Spleen (tissue), 11 donors: ENCODE measurements at regions not wholly inside any gene's neighbourhood (a gene's known extent, or its start where the extent isn't known, plus 50 kb on each side); places are given as distances from the start of the nearest gene placed in this dataset.

Source experiments
- DNase-seq: peaks from one replicate; pipeline ENCODE4 v3.0.0-alpha.2; 2020
- H3K27ac ChIP-seq, 8 donors: fragments of 200-600 bp; sonication (generic) in 7 of 8; 1 replicate in 4 of 8; 2 replicates in 4 of 8; pipeline versions ENCODE4 v1.5.0 to v1.8.0; 2016 to 2021; ENCODE audit warnings: inconsistent platforms in 4 of 8, mild to moderate bottlenecking in 4 of 8, moderate library complexity in 1 of 8
- H3K27me3 ChIP-seq, 7 donors: fragments of 200-600 bp; sonication (generic) in 6 of 7; replicated peaks in 1 of 7; 1 replicate in 4 of 7; 2 replicates in 3 of 7; pipeline versions ENCODE4 v1.5.0 to v1.8.0; 2016 to 2021; ENCODE audit warnings: inconsistent platforms in 3 of 7, mild to moderate bottlenecking in 1 of 7
- H3K36me3 ChIP-seq, 6 donors: fragments of 200-600 bp; sonication (generic) in 5 of 6; 1 replicate in 4 of 6; 2 replicates in 2 of 6; pipeline versions ENCODE4 v1.5.0 to v1.8.0; 2016 to 2021; ENCODE audit warnings: inconsistent platforms in 2 of 6
- H3K4me1 ChIP-seq, 6 donors: fragments of 200-600 bp; sonication (generic) in 5 of 6; 1 replicate in 3 of 6; 2 replicates in 3 of 6; pipeline versions ENCODE4 v1.5.0 to v1.8.0; 2016 to 2021; ENCODE audit warnings: inconsistent platforms in 3 of 6
- H3K4me3 ChIP-seq, 8 donors: fragments of 200-600 bp; sonication (generic) in 7 of 8; 1 replicate in 4 of 8; 2 replicates in 4 of 8; pipeline versions ENCODE4 v1.5.0 to v1.8.0; 2016 to 2021; ENCODE audit warnings: inconsistent platforms in 4 of 8, mild to moderate bottlenecking in 4 of 8, moderate library complexity in 2 of 8
- H3K9me3 ChIP-seq, 8 donors: fragments of 200-600 bp; sonication (generic) in 7 of 8; 1 replicate in 4 of 8; 2 replicates in 4 of 8; pipeline versions ENCODE4 v1.5.0 to v1.8.0; 2016 to 2021; ENCODE audit warnings: inconsistent platforms in 4 of 8
- CTCF ChIP-seq, 11 experiments: fragments of 200-600 bp in 7 of 11; fragments of 450-650 bp in 4 of 11; sonication (generic) in 4 of 11; IDR thresholded peaks in 8 of 11; conservative IDR thresholded peaks in 3 of 11; 1 replicate in 7 of 11; 2 replicates in 4 of 11; pipeline versions ENCODE4 v1.4.0 to v1.8.0; 2016 to 2021; ENCODE audit warnings: antibody characterized with exemption in 11 of 11, inconsistent platforms in 4 of 11, mild to moderate bottlenecking in 1 of 11
- POLR2A ChIP-seq, 3 donors: fragments of 450-650 bp; IDR thresholded peaks; one replicate each; pipeline ENCODE4 v1.5.1; 2017; ENCODE audit warnings: antibody characterized with exemption in 3 of 3, mild to moderate bottlenecking in 1 of 3
- POLR2AphosphoS5 ChIP-seq, 3 donors: sonication (generic); formaldehyde crosslinking; IDR thresholded peaks; one replicate each; pipeline ENCODE4 v1.5.1; 2017; ENCODE audit warnings: antibody characterized with exemption in 3 of 3
- WGBS, 5 donors: extraction: QIAGEN DNeasy Blood & Tissue Kit in 3 of 5; methylation state at CpG; one replicate each; pipeline versions ENCODE4 v1.1.5 to v1.1.7; 2013 to 2018; 5-methylcytosine and 5-hydroxymethylcytosine counted together
- intact Hi-C: fragments of 100-400 bp; cut with DNase I; formaldehyde crosslinking; loops from one replicate; pipeline ENCODE4 v1.15.0; 2023; ENCODE audit warnings: low total_unique reads
- donor health status: healthy with polysubstance abuse.
- donor health status: DM: no; HTN: no; CAD: no; lungs with moderate emphysema.
- donor health status: DM: no; HTN: no; CAD: no.
- donor health status: Bipolar disorder and iron deficiency.
- donor health status: healthy.
- donor health status: DM: no; HTN: no; CAD: no.
- donor health status: DM: yes; HTN: yes; CAD: no.

- Histone ChIP-seq H3K36me3 (no peaks in the 10 kb centered on the region), H3K4me1 (no peaks in the 10 kb centered on the region), H3K4me3 (no peak overlapping the region), H3K9me3 (no peaks in the 10 kb centered on the region), H3K27ac (no peak overlapping the region), H3K27me3 (no peaks in the 10 kb centered on the region)
- intact Hi-C loops, result no loop called here
- WGBS, 5 donors, result 57 to 71% (median 66%) methylated on average over 2 of the region's 2 CpGs
- TF ChIP-seq CTCF (IDR thresholded peaks at IDR 0.05 in 8 of 11, conservative IDR thresholded peaks at IDR 0.05 in 3 of 11) (no peak), POLR2AphosphoS5 (IDR thresholded peaks at IDR 0.05) (no peak), POLR2A (IDR thresholded peaks at IDR 0.05) (no peak)
- no peak for DNase-seq
These were observed 232.8 kb upstream of the PTBP2 start for GRCh38 chr1:96488777-96489176.

GRCh38 chr1:96492236-96492635 lies 229.3 kb upstream of the PTBP2 start:
- 55 to 67% (median 59%) methylated on average over 4 of the region's 4 CpGs for WGBS, 5 donors
- Histone ChIP-seq H3K27ac (no peak overlapping the region), H3K4me1 (no peaks in the 10 kb centered on the region), H3K4me3 (no peak overlapping the region), H3K27me3 (no peaks in the 10 kb centered on the region), H3K36me3 (no peaks in the 10 kb centered on the region), H3K9me3 (no peaks in the 10 kb centered on the region)
- TF ChIP-seq POLR2A (IDR thresholded peaks at IDR 0.05) (no peak), CTCF (IDR thresholded peaks at IDR 0.05 in 8 of 11, conservative IDR thresholded peaks at IDR 0.05 in 3 of 11) (no peak), POLR2AphosphoS5 (IDR thresholded peaks at IDR 0.05) (no peak)
- DNase-seq, result no peak
- intact Hi-C loops, result no loop called here

- intact Hi-C loops, result no loop called here
These were observed 222.7 kb upstream of the PTBP2 start for GRCh38 chr1:96498744-96499340.

GRCh38 chr1:96508233-96508632 lies 213.4 kb upstream of the PTBP2 start:
- Histone ChIP-seq H3K36me3 (no peaks in the 10 kb centered on the region), H3K9me3 (no peaks in the 10 kb centered on the region), H3K27ac (no peak overlapping the region), H3K4me1 (no peaks in the 10 kb centered on the region), H3K27me3 (no peaks in the 10 kb centered on the region), H3K4me3 (no peak overlapping the region)
- no peak for TF ChIP-seq POLR2AphosphoS5 (IDR thresholded peaks at IDR 0.05)
- TF ChIP-seq POLR2A (IDR thresholded peaks at IDR 0.05), result no peak
- TF ChIP-seq CTCF (IDR thresholded peaks at IDR 0.05 in 8 of 11, conservative IDR thresholded peaks at IDR 0.05 in 3 of 11), result no peak
- intact Hi-C loops, result no loop called here
- DNase-seq, result no peak
- 72 to 83% (median 74%) methylated on average over 4 of the region's 4 CpGs for WGBS, 5 donors

More at GRCh38 chr1:96498744-96499340, 222.7 kb upstream of the PTBP2 start:
- Histone ChIP-seq H3K9me3 (no peaks in the 10 kb centered on the region), H3K36me3 (no peaks in the 10 kb centered on the region), H3K4me1 (no peaks in the 10 kb centered on the region), H3K27ac (no peak overlapping the region), H3K4me3 (no peak overlapping the region), H3K27me3 (no peaks in the 10 kb centered on the region)
- TF ChIP-seq POLR2A (IDR thresholded peaks at IDR 0.05), result no peak
- DNase-seq, result no peak
- WGBS, 5 donors, result 62 to 74% (median 67%) methylated on average over 5 of the region's 5 CpGs

GRCh38 chr1:96509339-96509738 lies 212.2 kb upstream of the PTBP2 start:
- H3K36me3 ChIP-seq, result no peaks in the 10 kb centered on the region
- no peak for TF ChIP-seq POLR2A (IDR thresholded peaks at IDR 0.05)
- no peak for TF ChIP-seq POLR2AphosphoS5 (IDR thresholded peaks at IDR 0.05)
- intact Hi-C loops, result no loop called here
- H3K27ac ChIP-seq, result no peak overlapping the region
- WGBS, 5 donors, result 75 to 100% (median 83%) methylated on average over 1 of the region's 1 CpG
- no peaks in the 10 kb centered on the region for H3K9me3 ChIP-seq
- DNase-seq, result no peak
- no peak overlapping the region for H3K4me3 ChIP-seq
- no peaks in the 10 kb centered on the region for H3K4me1 ChIP-seq
- H3K27me3 ChIP-seq, result no peaks in the 10 kb centered on the region
